ENCODE measurements at regions not wholly inside any gene's neighbourhood (a gene's known extent, or its start where the extent isn't known, plus 50 kb on each side); places are given as distances from the start of the nearest gene placed in this dataset.
"Not testable (repeated sequence)": the region's sequence is repeated elsewhere in the genome, so short reads cannot be mapped to it uniquely, and the experiment has no call there.

DNA sequence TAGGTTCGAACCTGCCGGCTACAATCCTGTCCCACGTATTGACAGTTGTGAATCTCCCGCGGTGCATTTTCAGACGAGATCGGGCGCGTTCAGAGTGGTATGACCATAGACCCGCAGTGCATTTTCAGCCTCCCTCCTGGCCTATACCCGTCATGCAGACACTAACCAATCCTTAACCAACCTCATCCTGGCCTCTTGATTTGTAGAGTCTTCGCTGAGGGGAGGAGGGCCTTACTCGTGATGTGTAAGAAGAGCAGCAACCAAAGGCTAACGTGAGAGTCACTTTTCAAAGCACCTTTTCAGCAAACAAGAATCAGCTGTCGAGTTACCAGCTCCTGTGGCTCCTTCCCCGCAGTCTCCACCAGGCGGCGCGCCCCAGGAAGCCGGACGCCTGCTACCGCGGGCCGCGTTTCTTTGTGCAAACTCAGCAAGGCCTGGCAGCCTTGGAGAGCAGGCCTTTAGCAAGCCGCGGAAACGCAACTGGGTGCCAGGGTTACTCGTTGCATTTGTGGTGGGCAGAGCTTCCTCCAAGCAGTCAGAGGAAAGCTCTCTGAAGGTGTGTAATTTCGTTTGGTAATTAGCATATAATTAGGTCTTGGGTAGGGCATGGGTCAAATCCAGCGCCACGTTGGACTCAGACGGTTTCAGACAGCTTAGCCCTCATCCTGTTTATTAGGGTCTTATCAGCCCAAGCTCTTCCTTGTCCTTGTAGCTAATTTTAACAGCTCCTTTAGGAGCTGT, 139.8 kb downstream of the OR2B2 start:
- peak; percentile 70 for DNase-seq

DNA sequence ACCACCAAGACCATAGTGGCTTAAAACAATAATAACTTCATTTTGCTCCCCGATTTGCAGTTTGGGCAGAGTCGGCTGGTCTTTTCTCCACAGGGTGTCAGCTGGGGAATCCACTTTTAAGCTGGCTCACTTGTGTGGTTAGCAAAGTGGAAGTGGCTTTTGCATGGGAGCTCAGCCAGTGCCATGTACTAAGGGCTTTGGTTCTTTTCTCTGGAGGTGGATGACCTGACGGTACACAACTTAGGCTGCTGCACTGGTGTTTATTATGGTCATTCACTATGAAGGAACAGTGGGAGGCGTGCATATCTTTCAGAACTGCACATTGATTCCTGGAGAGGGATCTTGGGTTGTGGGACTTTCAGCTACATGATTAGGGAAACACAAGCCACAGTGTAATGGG, 141.0 kb downstream of the OR2B2 start:
- DNase-seq: no peak

DNA sequence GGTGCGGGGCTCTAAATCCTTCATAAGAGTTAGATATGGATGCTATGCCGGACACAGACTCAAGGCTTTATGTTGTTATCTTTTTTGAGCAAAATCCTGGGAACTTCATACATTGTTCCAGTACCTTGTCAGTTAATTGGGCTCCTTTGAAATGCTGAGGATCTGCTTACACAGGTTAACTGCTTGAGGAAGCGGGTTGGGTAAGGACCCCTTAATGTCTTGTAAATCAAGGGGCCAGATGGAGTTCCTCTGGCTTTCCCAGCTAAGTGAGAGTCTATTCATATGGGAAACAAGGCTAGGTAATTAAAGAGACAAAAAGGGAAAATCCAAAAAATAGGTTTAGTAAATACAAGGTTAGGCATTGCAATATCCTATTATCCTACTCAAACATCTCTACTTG, 141.5 kb downstream of the OR2B2 start:
- DNase-seq: no peak

- DNase-seq: no peak
These were observed 143.6 kb downstream of the OR2B2 start for GRCh38 chr6:27768556-27768955.

DNA sequence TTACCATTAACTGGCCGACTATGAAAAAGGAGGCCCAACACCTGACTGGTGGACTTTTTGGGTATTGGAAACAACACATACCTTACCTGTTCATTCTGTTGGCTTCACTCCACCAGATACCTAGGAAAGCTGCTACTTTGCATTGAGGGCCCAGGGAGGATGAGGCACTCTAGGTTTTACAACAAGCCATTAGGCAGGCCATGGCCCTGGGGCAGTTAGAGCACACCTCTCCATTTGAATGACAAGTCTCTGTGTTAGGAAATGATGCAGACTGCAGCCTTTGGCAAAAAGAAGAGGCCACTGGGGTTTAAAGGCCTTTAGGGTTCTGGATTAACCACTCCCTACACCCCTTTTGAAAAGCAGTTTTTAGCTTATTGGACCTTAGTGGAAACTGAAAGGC, 144.3 kb downstream of the OR2B2 start:
- DNase-seq: no peak

- DNase-seq: no peak
These were observed 145.8 kb downstream of the OR2B2 start for GRCh38 chr6:27766405-27766804.

DNA sequence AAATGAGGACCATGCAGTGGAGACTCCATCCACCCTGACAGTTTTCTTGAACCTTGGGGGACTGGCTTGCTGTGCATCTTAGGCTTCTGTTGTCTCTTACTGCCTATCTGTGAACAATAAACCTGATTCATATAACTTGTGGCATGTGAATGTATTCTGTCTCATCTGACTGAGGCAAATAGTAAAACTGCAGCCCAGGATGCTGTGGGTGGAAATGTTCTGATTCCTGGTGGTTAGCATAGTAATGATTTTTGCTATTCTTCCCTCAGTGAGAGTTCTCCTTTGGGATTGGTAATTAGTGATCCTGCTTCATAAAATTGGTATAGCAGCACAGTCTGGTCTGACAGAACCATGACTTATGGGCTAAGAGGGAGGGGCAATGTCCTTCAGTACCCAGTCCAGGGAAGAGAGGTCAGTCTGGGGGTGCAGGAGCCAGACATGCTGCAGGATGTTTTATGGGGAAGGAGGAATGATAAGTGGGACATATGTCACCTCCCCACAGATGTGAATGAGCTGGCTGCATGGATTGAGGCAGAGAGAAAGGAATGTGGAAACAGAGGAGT, 147.1 kb downstream of the OR2B2 start:
- DNase-seq: no peak

DNA sequence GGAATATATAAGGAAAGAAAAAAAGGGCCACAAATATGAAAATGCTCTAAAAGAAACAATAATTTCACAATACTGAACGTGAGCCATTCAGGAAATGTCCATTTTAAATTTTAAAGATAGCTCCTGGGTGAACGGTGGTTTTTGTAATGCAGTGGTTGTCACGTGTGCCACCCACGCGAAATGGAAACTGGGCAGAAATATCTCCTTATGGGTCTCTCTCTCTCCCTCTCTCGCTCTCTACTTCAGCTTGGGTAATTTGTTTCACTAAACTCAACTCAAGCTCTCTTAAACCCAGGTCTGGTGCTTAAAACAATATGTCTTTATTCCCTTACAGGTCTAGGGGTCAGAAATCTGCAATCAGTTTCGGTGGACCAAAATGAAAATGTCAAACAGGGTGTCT, 150.8 kb downstream of the OR2B2 start:
- DNase-seq: no peak

DNA sequence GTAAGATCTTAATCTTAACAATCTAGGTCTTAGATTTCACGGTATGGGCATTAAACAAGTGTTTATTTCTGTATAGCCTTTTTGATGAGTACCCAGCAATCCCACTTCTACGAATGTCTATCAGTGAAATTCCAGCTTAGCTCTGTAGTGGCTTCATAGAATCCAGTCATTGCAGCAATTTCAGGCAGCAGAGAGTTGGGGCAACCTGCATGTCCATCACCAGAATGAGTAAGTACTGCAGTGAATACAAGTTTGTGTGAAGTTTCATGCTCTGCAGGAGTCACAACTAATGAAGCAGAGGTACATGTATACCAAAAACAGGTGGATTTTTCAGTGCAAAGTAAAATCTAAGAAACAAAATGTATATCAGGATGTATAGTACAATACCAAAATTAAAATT, 151.7 kb downstream of the OR2B2 start:
- no peak for DNase-seq

DNA sequence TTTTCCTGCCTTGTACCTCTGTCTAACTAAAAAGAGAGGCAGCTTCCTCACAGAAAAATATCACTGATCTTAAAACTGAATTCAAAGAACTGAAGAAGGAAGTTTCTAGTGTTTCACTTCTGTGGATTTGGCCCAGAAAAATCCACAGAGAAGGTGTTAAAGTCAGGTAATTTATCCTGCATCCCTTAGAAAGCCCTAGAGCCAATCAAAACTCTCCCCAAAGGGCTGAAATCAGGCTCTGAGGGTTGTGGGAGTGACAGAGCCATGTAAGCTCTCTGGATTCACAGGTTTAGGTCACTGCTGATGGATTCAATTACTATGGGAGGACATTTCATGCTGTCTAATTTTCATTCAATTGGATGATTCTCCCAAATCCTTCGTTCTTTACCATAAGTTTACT, 152.3 kb downstream of the OR2B2 start:
- no peak for DNase-seq

DNA sequence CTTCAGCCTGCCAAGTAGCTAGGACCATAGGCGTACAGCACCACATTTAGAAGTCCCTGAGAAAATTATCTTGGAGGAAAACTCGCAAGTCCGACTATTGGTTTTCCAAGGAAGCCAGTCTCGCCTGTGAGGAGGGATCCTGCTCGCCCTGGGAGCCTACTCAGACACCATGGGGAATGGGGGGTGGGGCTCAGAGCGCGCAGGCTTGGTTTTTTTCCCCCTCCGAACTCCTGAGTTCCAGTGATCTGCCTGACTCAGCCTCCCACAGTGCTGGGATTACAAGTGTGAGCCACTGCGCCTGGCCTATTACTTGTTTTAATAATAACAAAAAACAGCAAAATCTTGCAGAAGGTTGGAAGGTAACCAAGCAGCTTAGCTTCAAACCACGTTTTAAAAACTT, 153.7 kb downstream of the OR2B2 start:
- no peak for DNase-seq

- peak; percentile 86 for DNase-seq
These were observed 154.9 kb downstream of the OR2B2 start for GRCh38 chr6:27757307-27757706.

DNA sequence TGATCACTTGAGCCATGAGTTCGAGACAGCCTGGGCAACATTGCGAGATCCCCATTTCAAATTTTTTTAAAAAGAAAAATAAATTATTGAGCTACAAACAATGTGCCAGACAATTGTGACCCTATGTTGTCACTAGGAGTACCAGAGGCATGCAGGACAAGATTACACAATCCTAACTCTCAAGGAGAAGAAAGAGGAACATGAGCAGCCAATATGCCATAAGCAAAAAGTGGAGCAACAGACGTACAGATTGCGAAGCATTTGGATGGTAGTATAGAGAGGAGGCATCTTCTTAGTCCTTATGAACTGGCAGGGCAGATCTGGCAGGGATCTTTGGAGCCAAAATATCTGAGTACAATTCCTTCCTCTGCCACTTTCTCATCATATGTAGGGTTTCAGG, 156.4 kb downstream of the OR2B2 start:
- no peak for DNase-seq

DNA sequence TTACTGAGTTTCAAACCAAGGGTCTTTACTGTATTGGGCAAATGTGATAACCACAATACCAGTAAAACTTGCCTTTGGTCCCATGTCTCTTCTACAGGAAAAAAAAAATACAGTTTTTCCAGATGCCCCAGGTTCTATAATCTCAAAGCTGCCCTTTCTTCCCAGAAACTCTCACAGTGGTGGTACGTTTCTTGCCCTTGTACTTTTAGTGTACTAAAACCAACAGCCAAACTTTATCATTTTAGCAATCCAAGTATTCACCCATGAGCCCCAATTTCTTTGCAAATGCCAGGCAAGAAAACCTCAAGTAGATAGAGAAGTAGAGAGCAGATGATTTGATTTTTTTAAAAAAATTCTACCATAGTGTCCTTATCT, 157.8 kb downstream of the OR2B2 start:
- no peak for DNase-seq

DNA sequence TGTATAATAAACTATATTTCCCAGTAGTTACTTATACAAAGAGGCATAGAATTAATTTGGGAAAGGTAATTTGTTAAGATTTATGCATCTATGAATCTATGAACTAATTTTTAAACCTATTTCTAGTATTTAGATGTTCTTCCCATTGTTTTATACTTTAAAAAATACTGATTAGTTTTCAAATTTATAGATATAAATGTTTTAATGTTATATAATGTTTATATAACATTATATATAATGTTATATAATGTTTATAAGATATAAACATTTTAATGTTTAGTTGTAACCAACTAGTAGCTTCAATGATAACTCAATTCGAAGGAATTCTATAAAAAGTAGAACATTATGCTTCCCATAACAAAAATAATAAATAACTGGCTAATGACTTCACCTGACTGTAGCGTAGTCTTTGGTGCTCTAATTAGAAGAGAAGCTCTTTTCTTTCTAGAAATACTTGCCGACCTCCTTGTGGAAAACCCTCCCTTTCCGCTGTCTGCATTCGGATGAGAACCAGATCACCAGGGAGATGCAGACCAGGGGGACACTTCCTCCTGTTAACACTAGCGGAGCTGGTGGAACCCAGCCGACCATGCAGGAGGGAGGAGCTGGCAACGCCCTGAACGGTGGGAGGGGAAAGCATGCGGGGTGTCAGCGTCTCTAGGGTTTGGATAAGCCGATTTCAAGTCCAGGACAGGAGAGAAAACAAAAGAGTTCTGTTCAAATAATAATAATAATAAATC, 158.4 kb downstream of the OR2B2 start:
- DNase-seq: peak; percentile 62

DNA sequence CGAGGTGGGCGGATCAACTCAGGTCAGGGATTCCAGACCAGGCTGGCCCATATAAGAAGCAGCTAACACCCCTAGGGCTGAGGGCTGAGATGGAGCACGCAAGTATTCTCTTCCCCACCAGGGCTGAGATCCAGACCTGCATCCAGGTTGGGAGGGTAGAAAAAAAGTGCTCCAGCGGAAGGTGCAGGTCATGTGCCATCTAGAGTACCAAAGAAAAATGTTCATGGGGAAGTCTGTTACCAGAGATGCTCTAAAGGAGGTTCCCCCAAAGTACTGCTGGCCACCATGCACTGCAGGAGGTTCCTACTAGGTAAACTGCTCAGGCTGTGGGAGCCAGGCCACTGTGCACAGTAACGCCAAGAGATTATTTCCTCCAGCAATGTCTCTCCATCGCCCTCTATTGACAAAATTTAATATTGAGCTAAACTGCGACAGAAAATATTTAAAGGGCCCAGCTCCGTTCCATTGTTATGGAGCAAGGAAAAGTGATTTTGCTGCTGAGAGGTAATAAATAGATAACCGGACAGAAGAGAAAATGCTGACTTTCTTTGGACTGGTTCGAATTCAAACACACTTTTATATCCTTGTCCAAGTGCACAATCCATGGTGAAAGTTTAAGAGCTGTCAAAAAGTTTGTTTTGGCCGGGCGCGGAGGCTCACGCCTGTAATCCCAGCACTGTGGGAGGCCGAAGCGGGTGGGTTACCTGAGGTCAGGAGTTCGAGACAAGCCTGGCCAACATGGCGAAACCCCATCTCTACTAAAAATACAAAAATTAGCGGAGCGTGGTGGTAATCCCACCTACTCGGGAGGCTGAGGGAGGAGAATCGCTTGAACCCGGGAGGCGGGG, 159.9 kb downstream of the OR2B2 start:
- DNase-seq: peak; percentile 85

- no peak for DNase-seq
These were observed 163.5 kb downstream of the OR2B2 start for GRCh38 chr6:27748661-27749060.

DNA sequence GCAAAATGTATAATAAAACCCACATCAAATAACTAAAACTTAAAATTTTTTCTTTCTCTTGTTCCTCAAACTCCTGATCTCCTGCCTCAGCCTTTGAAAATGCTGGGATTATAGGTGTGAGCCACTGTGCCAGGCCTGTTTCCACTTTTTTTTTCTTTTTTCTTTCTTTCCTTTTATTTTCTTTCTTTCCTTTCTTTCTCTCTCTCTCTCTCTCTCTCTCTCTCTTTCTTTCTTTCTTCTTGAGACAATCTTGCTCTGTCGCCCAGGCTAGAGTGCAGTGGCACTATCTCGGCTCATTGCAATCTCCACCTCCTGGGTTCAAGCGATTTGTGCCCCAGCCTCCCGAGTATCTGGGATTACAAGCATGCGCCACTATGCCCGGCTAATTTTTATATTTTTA, 164.6 kb downstream of the OR2B2 start:
- no peak for DNase-seq

GRCh38 chr6:27746860-27747259, 165.3 kb downstream of the OR2B2 start:
- not testable (repeated sequence) for DNase-seq

- no peak for DNase-seq
These were observed 168.4 kb downstream of the OR2B2 start for GRCh38 chr6:27743787-27744186.

- DNase-seq: no peak
These were observed 169.2 kb downstream of the OR2B2 start for GRCh38 chr6:27742833-27743573.

- not testable (repeated sequence) for DNase-seq
These were observed 172.3 kb downstream of the OR2B2 start for GRCh38 chr6:27739902-27740301.
